Hippocampal formation (tissue), 2 donors: ENCODE measurements at regions not wholly inside any gene's neighbourhood (a gene's known extent, or its start where the extent isn't known, plus 50 kb on each side); places are given as distances from the start of the nearest gene placed in this dataset.

Experiments
- DNase-seq, 2 donors: peaks; one replicate each; lab custom pipeline; 2025; lab: John Stamatoyannopoulos, UW

DNA sequence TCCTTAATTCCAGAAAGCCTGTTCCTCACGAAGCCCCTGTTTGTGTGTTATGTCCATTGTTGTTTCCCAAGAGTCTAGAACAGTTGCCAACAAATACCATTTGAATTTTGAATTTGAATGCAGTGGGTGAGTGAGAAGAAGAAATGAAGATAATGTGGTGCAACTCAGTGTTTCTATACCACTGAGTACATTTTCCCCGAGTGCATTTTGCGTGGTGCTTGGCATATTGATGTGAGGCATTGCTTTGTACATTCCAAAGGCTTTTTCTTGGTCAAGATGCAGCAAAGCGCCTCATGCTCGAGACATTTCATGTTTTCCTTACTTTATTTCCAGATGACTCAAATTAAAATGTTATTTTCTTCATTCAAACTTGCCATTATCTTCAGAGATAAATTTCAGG is 253.1 kb upstream of the RPS6KA3 start:
- DNase-seq: no peak

- no peak for DNase-seq
Measured at GRCh38 chrX:20519146-20519545, 252.4 kb upstream of the RPS6KA3 start.

- DNase-seq: no peak
Measured at GRCh38 chrX:20517565-20517964, 250.9 kb upstream of the RPS6KA3 start.

- no peak for DNase-seq
Measured at GRCh38 chrX:20515841-20516461, 249.2 kb upstream of the RPS6KA3 start.

GRCh38 chrX:20514358-20514757 is 247.6 kb upstream of the RPS6KA3 start:
- DNase-seq: no peak

- no peak for DNase-seq
Measured at GRCh38 chrX:20513185-20513584, 246.5 kb upstream of the RPS6KA3 start.

DNA sequence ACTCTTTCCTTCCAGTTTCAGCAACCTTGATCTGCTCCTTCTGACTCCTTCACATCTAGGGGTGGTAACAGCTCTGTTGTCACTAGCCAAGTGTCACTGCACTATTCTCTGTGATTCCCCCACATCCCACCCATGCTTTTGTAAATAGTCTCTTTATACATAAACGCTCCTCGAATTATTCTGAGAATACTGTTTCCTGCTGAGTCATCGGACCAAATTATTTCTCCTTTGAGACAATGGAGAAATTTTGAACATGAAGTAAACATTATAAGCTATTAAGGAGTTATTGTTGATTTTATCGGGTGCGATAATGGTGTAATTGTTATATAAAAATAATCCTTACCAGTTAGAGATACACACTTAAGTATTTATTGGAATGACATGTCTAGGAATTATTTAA is 245.1 kb upstream of the RPS6KA3 start:
- DNase-seq: no peak

GRCh38 chrX:20507901-20508620 is 241.4 kb upstream of the RPS6KA3 start:
- DNase-seq: no peak

- DNase-seq: no peak
Measured at GRCh38 chrX:20506739-20507138, 240.0 kb upstream of the RPS6KA3 start.

DNA sequence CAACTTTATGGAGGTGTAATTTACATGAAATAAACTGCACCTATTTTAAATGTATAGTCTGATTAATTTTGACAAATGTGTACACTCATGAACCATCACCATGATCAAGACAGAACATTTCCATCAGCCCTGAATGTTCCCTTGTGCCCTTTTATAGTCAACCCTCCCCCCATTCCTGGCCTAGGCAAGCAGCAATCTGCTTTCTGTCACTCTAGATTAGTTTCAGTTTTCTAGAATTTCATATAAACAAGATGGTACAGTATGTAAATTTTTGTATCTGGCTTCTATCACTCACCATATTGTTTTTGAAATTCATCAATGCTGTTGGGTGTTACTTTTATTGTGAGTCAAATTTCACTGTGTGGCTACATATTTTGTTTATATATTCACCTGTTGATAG is 234.2 kb upstream of the RPS6KA3 start:
- no peak for DNase-seq

DNA sequence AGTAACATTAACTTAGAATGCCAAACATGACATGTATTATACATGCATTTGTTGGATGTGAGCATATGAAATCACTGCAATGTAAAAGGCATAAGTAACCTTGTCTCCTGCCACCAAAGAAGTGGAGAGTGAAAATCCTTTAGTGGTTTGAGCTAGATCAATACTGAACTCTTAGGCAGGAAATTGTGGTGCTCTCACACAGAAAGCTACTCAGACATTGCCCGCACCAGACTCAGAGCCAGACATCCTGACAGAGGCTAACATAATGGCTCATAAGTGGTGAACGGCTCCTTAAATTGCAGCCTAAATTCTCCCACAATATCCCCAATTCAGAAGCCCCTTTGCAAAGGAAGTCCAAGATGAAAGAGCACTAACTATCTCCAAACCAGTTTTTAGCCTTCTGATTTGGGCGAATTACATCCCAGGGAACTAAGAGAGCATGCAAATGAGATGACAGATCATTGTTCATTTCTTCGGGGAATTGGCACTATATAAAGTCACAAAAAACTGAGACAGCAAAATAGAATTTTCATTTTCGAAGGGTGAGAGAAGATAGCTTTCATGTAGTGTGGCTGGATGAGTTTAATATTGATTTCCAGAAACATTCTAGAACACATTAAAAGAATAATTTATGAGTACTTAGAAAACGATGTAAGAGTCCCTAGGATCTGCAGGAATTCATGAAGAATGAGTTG is 233.6 kb upstream of the RPS6KA3 start:
- no peak for DNase-seq

GRCh38 chrX:20499763-20500162 is 233.1 kb upstream of the RPS6KA3 start:
- DNase-seq: no peak

DNA sequence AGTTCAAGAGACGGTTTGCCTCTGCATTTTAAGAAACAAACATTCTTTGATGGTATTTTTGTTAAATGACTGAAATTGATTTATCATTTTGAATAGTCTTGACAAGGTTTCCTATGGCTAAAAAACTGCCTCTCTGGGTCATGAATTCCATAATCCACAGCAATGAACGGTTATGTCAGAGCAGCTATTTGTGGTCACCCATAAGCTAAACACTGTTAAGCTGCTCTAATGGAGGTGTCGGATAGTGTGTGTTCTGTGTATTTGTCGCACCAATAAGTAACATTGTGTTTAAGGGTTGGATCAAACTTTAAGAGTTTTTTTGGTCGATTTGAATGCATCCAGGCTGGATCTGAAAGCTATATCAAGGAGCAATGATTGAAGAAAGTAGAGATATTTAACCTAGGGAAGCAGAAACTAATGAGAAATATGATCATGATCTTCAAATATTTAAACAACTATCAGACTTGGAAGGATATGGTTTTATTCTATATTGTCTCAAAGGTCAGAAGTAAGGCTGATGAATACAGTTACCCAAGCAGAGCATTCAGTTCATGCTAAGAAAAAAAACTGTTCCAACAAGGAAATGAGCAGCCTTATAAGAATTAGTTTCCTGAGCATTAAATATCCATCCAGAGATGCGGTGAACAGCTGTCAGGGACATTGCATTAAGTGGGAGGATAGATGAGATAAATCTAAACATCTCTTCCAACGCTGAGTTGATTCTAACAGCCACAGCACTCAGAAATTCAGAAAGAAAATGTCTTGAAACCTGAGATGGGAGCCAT is 232.3 kb upstream of the RPS6KA3 start:
- no peak for DNase-seq

DNA sequence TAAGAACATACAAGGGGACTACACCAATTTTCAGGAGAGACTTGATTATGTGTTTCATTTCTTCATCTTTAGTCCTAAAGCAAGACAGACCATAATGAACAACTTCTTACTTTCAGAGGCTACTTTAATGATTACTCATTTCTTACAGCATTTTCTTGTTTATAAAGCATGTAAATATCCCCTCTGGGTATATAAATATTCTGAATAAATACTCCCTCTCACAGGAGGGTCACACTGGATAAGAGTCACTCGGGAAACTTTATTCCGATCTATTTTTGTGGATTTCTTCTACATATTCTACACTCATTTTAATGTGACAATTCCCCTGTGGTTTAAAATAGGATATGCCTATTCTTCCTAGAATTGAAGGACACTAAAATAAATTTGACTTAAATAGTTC is 228.9 kb upstream of the RPS6KA3 start:
- DNase-seq: no peak

- DNase-seq: no peak
Measured at GRCh38 chrX:20488473-20488872, 221.8 kb upstream of the RPS6KA3 start.

DNA sequence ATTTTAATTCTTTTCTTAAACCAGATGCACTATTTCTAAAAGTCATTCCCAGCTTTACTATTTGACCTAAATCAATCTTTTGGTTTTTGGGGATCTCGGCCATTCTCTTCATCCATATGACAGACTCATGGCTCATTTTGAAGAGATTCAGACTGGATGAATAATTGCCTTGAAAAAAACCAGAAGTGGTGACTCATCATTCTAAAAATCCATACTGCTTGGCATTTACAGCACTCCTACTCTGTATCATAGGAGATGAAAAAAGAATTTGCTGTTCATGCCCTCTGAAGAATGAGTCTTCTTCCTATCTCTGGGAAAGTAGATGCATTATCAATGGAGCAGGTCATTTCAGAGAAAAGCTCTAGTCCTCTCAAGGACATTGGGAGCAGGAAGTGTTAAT is 220.5 kb upstream of the RPS6KA3 start:
- DNase-seq: no peak

- no peak for DNase-seq
Measured at GRCh38 chrX:20481632-20482031, 214.9 kb upstream of the RPS6KA3 start.

DNA sequence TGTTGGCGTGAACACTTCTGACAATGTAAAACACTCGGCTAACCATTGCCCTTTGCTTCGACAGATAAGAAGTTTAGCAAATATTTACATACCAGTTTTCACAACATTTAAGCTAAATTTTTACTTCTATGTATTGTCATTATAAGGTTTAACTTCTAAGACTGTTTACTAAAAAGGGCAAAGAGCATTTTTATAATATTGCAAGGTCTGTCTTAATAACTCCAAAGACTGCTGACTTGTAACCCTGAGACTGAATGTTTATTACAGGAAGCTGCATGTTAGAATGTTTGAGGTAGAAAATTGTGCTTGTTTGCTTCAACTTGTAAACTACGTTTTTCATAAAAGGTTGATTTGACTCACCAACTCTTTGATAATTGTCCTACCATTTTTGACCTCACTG is 213.2 kb upstream of the RPS6KA3 start:
- DNase-seq: no peak

DNA sequence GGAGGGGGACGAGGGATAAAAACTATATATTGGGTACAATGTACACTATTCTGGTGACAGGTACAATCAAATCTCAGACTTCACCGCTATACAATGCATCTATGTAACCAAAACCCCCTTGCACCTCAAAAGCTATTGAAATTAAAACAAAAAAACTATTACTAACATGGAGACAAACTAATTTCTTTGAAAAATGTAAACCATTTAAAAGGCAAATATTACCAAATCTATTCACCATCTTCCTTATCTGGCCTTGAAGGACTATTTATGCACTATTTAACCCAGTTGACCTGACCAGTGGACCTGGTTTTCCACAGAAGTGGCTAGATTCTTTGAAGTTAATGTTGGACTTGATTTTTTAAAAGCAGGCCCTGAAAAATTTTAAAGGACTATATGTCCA is 212.3 kb upstream of the RPS6KA3 start:
- DNase-seq: no peak

DNA sequence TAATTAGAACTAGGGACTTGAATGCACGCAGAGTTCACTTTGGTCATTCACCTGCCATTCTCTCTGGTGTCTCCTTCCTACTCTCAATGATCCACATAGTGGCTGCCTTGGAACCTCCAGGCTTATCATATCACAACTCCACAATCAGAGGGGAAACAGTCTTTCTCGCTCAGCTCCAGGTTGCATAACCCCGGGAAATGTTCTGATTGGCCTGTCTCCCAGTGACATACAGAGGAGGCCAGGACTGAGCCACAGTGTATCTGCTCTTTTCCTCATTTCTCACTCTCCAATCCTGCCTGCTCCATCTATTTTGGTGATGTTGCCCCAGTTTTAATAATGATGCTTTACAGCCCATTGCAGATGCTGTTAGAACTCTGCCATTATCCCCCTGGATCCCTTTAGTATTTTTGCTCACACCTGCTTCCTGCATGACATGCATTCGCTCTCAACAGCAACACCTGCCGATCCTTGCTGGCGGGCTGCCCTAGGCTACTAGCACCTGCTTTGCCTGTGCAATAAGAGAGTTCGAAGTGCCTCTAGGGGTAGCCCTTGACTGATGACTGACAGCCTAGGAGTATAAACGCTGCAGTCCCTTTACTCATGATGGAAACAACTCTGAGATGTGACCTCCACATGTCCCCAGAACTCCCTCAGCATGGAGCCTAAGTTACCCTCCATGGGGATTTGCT is 211.3 kb upstream of the RPS6KA3 start:
- DNase-seq: no peak

- DNase-seq: no peak
Measured at GRCh38 chrX:20477219-20477618, 210.5 kb upstream of the RPS6KA3 start.
